ENCODE measurements at regions not wholly inside any gene's neighbourhood (a gene's known extent, or its start where the extent isn't known, plus 50 kb on each side); places are given as distances from the start of the nearest gene placed in this dataset.
"Not testable (repeated sequence)": the region's sequence is repeated elsewhere in the genome, so short reads cannot be mapped to it uniquely, and the experiment has no call there.

GRCh38 chr2:49861821-49862220 lies 707.5 kb upstream of the FSHR start:
- Histone ChIP-seq H3K36me3 (no peaks in the 10 kb centered on the region), H3K4me3 (no peak overlapping the region), H4K20me1 (no peaks in the 10 kb centered on the region), H3K9me3 (no peaks in the 10 kb centered on the region), H3K27me3 (no peaks in the 10 kb centered on the region), H3K9ac (no peak overlapping the region), H3K27ac (no peak overlapping the region), H3K4me2 (no peak overlapping the region), H3K4me1 (no peaks in the 10 kb centered on the region)
- TF ChIP-seq Cebpa-rat (IDR thresholded peaks at IDR 0.05): no peak

GRCh38 chr2:49860834-49861233 lies 706.5 kb upstream of the FSHR start:
- Histone ChIP-seq H3K27me3 (no peaks in the 10 kb centered on the region), H3K4me3 (no peak overlapping the region), H3K27ac (no peak overlapping the region), H3K4me1 (no peaks in the 10 kb centered on the region), H3K36me3 (no peaks in the 10 kb centered on the region), H3K9ac (no peak overlapping the region), H4K20me1 (no peaks in the 10 kb centered on the region), H3K9me3 (no peaks in the 10 kb centered on the region), H3K4me2 (no peak overlapping the region)
- TF ChIP-seq Cebpa-rat (IDR thresholded peaks at IDR 0.05): no peak

DNA sequence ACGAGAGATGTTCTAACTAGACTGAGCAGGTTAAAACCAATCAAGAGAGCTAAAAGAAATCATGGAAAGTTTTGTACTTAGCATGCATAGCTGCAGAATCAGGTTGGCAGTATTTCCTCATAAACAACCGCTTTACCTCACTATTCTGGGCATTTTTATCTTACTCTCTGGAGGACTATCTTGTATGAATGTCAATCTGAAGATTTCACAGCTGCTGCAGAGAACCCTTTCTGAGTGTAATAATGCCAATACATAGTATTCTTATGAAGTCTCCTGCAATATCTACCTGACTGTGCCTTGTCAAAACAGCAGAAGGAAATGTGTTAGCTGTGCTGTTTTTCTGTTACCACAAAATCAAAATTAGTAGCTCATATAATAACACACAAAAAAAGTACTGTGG lies 705.9 kb upstream of the FSHR start:
- TF ChIP-seq Cebpa-rat (IDR thresholded peaks at IDR 0.05): no peak
- H3K4me2 ChIP-seq: no peak overlapping the region
- H3K9me3 ChIP-seq: no peaks in the 10 kb centered on the region
- H3K9ac ChIP-seq: no peak overlapping the region
- H3K36me3 ChIP-seq: no peaks in the 10 kb centered on the region
- H4K20me1 ChIP-seq: no peaks in the 10 kb centered on the region
- H3K27me3 ChIP-seq: no peaks in the 10 kb centered on the region
- H3K4me3 ChIP-seq: no peak overlapping the region
- no peak overlapping the region for H3K27ac ChIP-seq
- H3K4me1 ChIP-seq: no peaks in the 10 kb centered on the region

GRCh38 chr2:49858657-49859056 lies 704.3 kb upstream of the FSHR start:
- no peaks in the 10 kb centered on the region for H4K20me1 ChIP-seq
- H3K4me1 ChIP-seq: no peaks in the 10 kb centered on the region
- no peak overlapping the region for H3K27ac ChIP-seq
- no peaks in the 10 kb centered on the region for H3K9me3 ChIP-seq
- H3K27me3 ChIP-seq: no peaks in the 10 kb centered on the region
- no peak overlapping the region for H3K9ac ChIP-seq
- no peak overlapping the region for H3K4me3 ChIP-seq
- TF ChIP-seq Cebpa-rat (IDR thresholded peaks at IDR 0.05): no peak
- H3K36me3 ChIP-seq: no peaks in the 10 kb centered on the region
- no peak overlapping the region for H3K4me2 ChIP-seq

DNA sequence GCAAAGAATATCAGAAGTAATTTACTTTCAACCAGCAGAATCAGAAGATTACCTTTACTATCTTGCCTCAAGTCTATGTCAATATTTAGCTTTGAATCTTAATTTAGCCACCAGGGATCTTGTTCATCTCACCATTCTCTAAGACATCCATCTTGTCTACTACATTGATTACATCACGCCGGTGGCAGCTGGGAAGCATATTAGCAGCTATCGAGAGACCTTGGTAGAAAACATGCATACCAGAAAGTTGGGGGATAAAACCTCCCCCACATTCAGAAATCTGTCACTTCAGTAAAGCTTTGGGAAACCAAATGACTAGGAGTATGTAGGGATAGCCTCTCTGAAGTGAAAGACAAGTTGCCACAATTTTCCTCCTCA lies 703.8 kb upstream of the FSHR start:
- H3K9ac ChIP-seq: no peak overlapping the region
- no peak overlapping the region for H3K4me2 ChIP-seq
- H3K27ac ChIP-seq: no peak overlapping the region
- H4K20me1 ChIP-seq: no peaks in the 10 kb centered on the region
- H3K4me3 ChIP-seq: no peak overlapping the region
- TF ChIP-seq Cebpa-rat (IDR thresholded peaks at IDR 0.05): no peak
- no peaks in the 10 kb centered on the region for H3K36me3 ChIP-seq
- no peaks in the 10 kb centered on the region for H3K4me1 ChIP-seq
- H3K27me3 ChIP-seq: no peaks in the 10 kb centered on the region
- H3K9me3 ChIP-seq: no peaks in the 10 kb centered on the region

GRCh38 chr2:49857371-49858112 lies 703.2 kb upstream of the FSHR start:
- TF ChIP-seq Cebpa-rat (IDR thresholded peaks at IDR 0.05): no peak
- H3K36me3 ChIP-seq: no peaks in the 10 kb centered on the region
- no peak overlapping the region for H3K4me3 ChIP-seq
- no peak overlapping the region for H3K27ac ChIP-seq
- H3K27me3 ChIP-seq: no peaks in the 10 kb centered on the region
- no peak overlapping the region for H3K9ac ChIP-seq
- no peaks in the 10 kb centered on the region for H4K20me1 ChIP-seq
- H3K9me3 ChIP-seq: no peaks in the 10 kb centered on the region
- no peak overlapping the region for H3K4me2 ChIP-seq
- no peaks in the 10 kb centered on the region for H3K4me1 ChIP-seq

DNA sequence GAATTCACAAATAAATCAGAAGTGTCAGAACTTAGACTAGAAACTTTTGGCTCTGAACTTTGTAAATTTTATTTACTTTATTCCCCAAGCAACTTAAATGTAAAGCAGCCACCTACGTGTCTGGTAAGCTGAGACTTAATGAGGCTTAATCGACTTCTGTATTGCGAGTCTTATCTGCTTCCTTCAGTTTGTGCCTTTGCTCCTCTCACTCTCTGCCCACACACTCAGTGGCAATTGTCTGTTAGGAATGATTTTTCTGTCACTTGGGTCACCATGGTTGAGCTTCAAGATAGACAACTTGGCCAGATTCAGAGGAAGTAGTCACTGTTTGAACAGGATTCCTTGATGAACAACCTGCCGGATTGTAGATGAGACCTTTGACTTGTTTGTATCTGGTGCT lies 691.4 kb upstream of the FSHR start:
- Histone ChIP-seq H3K36me3 (no peaks in the 10 kb centered on the region), H3K4me3 (no peak overlapping the region), H3K27me3 (no peaks in the 10 kb centered on the region), H3K4me1 (no peaks in the 10 kb centered on the region), H4K20me1 (no peaks in the 10 kb centered on the region), H3K9me3 (no peaks in the 10 kb centered on the region), H3K27ac (no peak overlapping the region), H3K9ac (no peak overlapping the region), H3K4me2 (no peak overlapping the region)
- no peak for TF ChIP-seq Cebpa-rat (IDR thresholded peaks at IDR 0.05)

DNA sequence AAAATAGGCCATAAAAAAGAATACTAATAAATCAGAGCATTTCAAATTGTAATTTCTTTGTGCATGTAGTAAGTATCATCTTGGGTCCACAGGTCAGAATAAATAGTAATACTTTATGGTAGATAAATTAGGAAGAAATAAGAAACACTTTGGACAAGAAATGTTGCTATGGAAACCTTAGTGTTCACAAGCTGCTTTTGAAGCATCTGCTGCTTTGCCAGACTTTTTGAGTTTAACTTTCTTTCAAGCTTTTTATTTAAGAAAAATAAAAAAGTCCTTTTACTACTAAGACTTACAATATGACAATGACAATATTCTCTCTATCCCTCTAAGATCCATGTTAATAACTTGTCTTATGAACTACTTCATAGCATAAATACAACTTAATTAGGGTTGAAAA lies 690.7 kb upstream of the FSHR start:
- H3K27me3 ChIP-seq: no peaks in the 10 kb centered on the region
- no peak for TF ChIP-seq Cebpa-rat (IDR thresholded peaks at IDR 0.05)
- H3K36me3 ChIP-seq: no peaks in the 10 kb centered on the region
- H3K4me1 ChIP-seq: no peaks in the 10 kb centered on the region
- H3K4me3 ChIP-seq: no peak overlapping the region
- H3K9ac ChIP-seq: no peak overlapping the region
- no peak overlapping the region for H3K27ac ChIP-seq
- no peaks in the 10 kb centered on the region for H4K20me1 ChIP-seq
- H3K4me2 ChIP-seq: no peak overlapping the region
- H3K9me3 ChIP-seq: no peaks in the 10 kb centered on the region

DNA sequence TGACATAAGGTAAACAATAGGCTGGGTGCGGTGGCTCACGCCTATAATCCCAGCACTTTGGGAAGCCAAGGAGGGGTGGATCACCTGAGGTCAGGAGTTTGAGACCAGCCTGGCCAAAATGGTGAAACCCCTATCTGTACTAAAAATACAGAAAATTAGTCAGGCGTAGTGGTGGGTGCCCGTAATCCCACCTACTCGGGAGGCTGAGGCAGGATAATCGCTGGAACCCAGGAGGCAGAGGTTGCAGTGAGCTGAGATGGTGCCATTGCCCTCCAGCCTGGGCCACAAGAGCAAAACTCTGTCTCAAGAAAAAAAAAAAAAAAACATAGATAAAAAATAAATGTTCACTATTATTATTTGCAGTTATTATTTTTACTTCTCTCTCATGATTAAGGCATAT lies 689.8 kb upstream of the FSHR start:
- not testable (repeated sequence) for H3K36me3 ChIP-seq, H3K9ac ChIP-seq, H3K4me2 ChIP-seq, H3K9me3 ChIP-seq, H4K20me1 ChIP-seq, H3K4me3 ChIP-seq, H3K27ac ChIP-seq, H3K27me3 ChIP-seq, H3K4me1 ChIP-seq

- H3K9ac ChIP-seq: no peak overlapping the region
- no peak overlapping the region for H3K4me2 ChIP-seq
- H3K36me3 ChIP-seq: no peaks in the 10 kb centered on the region
- no peaks in the 10 kb centered on the region for H3K27me3 ChIP-seq
- H3K4me1 ChIP-seq: no peaks in the 10 kb centered on the region
- no peak for TF ChIP-seq Cebpa-rat (IDR thresholded peaks at IDR 0.05)
- no peak overlapping the region for H3K4me3 ChIP-seq
- H3K9me3 ChIP-seq: no peaks in the 10 kb centered on the region
- no peaks in the 10 kb centered on the region for H4K20me1 ChIP-seq
- H3K27ac ChIP-seq: no peak overlapping the region
Measured at GRCh38 chr2:49843314-49843713, 689.0 kb upstream of the FSHR start.

- Histone ChIP-seq H3K4me1 (0 out of 2 replicates have a peak, but pooled peaks cover 4% of the 10 kb centered on the region), H3K36me3 (no peaks in the 10 kb centered on the region), H3K9ac (no peak overlapping the region), H3K27me3 (no peaks in the 10 kb centered on the region), H3K4me3 (no peak overlapping the region), H3K27ac (no peak overlapping the region), H3K4me2 (no peak overlapping the region), H3K9me3 (no peaks in the 10 kb centered on the region), H4K20me1 (no peaks in the 10 kb centered on the region)
- TF ChIP-seq Cebpa-rat (IDR thresholded peaks at IDR 0.05): no peak
Measured at GRCh38 chr2:49840428-49840975, 686.2 kb upstream of the FSHR start.
